ENCODE measurements at regions not wholly inside any gene's neighbourhood (a gene's known extent, or its start where the extent isn't known, plus 50 kb on each side); places are given as distances from the start of the nearest gene placed in this dataset.

- TF ChIP-seq CTCF (IDR thresholded peaks at IDR 0.05 in 2 of 3, conservative IDR thresholded peaks at IDR 0.05 in 1 of 3; ENCODE audit: control insufficient read depth in 2 of 3, extremely low read depth in 1 of 3, insufficient read depth in 1 of 3, low read depth in 3 of 3, low read length in 3 of 3) (no peak), MTA3 (IDR thresholded peaks at IDR 0.05; ENCODE audit: borderline replicate concordance, low read length) (no peak), RELA (IDR thresholded peaks at IDR 0.05; ENCODE audit: borderline replicate concordance, partially characterized antibody) (no peak), FOS (IDR thresholded peaks at IDR 0.05; ENCODE audit: borderline replicate concordance, extremely low read depth, insufficient read length) (no peak), POLR2AphosphoS5 (IDR thresholded peaks at IDR 0.05; ENCODE audit: low read length) (no peak), STAT3 (IDR thresholded peaks at IDR 0.05; ENCODE audit: low read depth, low read length) (no peak), EZH2 (IDR thresholded peaks at IDR 0.05; ENCODE audit: borderline replicate concordance, control insufficient read depth, low read depth, low read length) (no peak), RFX5 (IDR thresholded peaks at IDR 0.05; ENCODE audit: low read depth, low read length) (no peak), JUND (IDR thresholded peaks at IDR 0.05; ENCODE audit: low read depth, low read length) (no peak), POLR2A (IDR thresholded peaks at IDR 0.05; ENCODE audit: low read depth, low read length) (no peak), ZNF24 (IDR thresholded peaks at IDR 0.05) (no peak), YY1 (IDR thresholded peaks at IDR 0.05; ENCODE audit: low read depth, low read length) (no peak), EP300 (IDR thresholded peaks at IDR 0.05; ENCODE audit: borderline replicate concordance in 1 of 2, control insufficient read depth in 1 of 2, low read depth in 2 of 2, low read length in 2 of 2) (no peak)
- TF ChIP-seq, protein P1, sequence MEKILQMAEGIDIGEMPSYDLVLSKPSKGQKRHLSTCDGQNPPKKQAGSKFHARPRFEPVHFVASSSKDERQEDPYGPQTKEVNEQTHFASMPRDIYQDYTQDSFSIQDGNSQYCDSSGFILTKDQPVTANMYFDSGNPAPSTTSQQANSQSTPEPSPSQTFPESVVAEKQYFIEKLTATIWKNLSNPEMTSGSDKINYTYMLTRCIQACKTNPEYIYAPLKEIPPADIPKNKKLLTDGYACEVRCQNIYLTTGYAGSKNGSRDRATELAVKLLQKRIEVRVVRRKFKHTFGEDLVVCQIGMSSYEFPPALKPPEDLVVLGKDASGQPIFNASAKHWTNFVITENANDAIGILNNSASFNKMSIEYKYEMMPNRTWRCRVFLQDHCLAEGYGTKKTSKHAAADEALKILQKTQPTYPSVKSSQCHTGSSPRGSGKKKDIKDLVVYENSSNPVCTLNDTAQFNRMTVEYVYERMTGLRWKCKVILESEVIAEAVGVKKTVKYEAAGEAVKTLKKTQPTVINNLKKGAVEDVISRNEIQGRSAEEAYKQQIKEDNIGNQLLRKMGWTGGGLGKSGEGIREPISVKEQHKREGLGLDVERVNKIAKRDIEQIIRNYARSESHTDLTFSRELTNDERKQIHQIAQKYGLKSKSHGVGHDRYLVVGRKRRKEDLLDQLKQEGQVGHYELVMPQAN (conservative IDR thresholded peaks at IDR 0.05), result no peak
Measured at GRCh38 chr12:124411953-124412645, 117.2 kb downstream of the RFLNA start.

Data from GM12878 (cell line).